ENCODE measurements at regions not wholly inside any gene's neighbourhood (a gene's known extent, or its start where the extent isn't known, plus 50 kb on each side); places are given as distances from the start of the nearest gene placed in this dataset.

- H3K27ac ChIP-seq: no peak overlapping the region
- no peak for TF ChIP-seq CTCF (conservative IDR thresholded peaks at IDR 0.05; ENCODE audit: low read depth)
- POLR2A ChIA-PET (ENCODE audit: low non-redundant PET): no interaction called here
- no peak for DNase-seq (ENCODE audit: low spot score)
- CTCF ChIA-PET: no interaction called here
Observed at GRCh38 chr6:91660893-91661292, 1074.0 kb upstream of the MAP3K7 start.

GRCh38 chr6:91659891-91660290, 1073.0 kb upstream of the MAP3K7 start:
- no peak overlapping the region for H3K27ac ChIP-seq
- CTCF ChIA-PET: interaction anchor here (0.6 to 0.7 kb wide), 2 partner anchors 13 to 85 kb away, joined by 3 to 5 read pairs; no protein-coding TSS in a partner anchor
- DNase-seq (ENCODE audit: low spot score): no peak
- POLR2A ChIA-PET (ENCODE audit: low non-redundant PET): no interaction called here
- TF ChIP-seq CTCF (conservative IDR thresholded peaks at IDR 0.05; ENCODE audit: low read depth): no peak

- ChIA-PET POLR2A (ENCODE audit: low non-redundant PET) (no interaction called here), CTCF (no interaction called here)
- no peak overlapping the region for H3K27ac ChIP-seq
- no peak for DNase-seq (ENCODE audit: low spot score)
- TF ChIP-seq CTCF (conservative IDR thresholded peaks at IDR 0.05; ENCODE audit: low read depth): no peak
Observed at GRCh38 chr6:91654793-91655192, 1067.9 kb upstream of the MAP3K7 start.

- POLR2A ChIA-PET (ENCODE audit: low non-redundant PET): no interaction called here
Observed at GRCh38 chr6:91654357-91654756, 1067.5 kb upstream of the MAP3K7 start.

GRCh38 chr6:91653895-91654294, 1067.0 kb upstream of the MAP3K7 start:
- no peak overlapping the region for H3K27ac ChIP-seq
- TF ChIP-seq CTCF (conservative IDR thresholded peaks at IDR 0.05; ENCODE audit: low read depth): no peak
- no peak for DNase-seq (ENCODE audit: low spot score)
- CTCF ChIA-PET: no interaction called here
- POLR2A ChIA-PET (ENCODE audit: low non-redundant PET): no interaction called here

More at GRCh38 chr6:91654357-91654756, 1067.5 kb upstream of the MAP3K7 start:
- no peak for DNase-seq (ENCODE audit: low spot score)
- no peak overlapping the region for H3K27ac ChIP-seq
- TF ChIP-seq CTCF (conservative IDR thresholded peaks at IDR 0.05; ENCODE audit: low read depth): no peak
- CTCF ChIA-PET: no interaction called here

DNA sequence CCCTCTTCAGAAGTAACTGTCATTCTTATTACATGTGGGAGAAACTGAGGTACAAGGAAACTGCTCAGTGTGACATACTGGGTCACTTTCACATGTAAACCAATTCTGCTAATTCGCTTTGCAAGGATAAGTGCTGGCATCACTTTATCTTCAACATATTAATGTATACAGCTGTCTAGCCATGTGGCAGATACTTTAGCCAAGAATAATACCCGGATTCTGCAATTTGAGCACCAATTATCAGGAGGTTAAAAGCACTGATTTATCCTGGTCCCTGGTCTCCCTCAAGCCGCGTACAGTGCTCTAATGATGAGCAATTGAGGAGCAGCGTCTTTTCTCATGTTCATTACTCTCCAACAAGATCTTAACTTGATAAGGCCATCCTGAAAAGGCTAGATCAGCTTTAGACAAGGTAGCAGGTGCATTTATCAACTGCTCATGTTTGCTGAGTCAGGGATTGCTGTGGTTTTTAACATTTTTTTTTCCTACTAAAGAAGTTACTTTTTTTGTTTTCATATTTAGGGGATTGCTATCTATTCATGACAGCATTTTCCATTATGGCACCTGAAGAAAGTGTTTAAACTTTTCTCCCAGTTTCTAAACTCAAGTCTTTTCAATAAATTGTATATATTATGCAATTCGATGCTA, 1066.3 kb upstream of the MAP3K7 start:
- ChIA-PET CTCF (no interaction called here), POLR2A (ENCODE audit: low non-redundant PET) (no interaction called here)
- no peak for DNase-seq (ENCODE audit: low spot score)
- no peak for TF ChIP-seq CTCF (conservative IDR thresholded peaks at IDR 0.05; ENCODE audit: low read depth)
- H3K27ac ChIP-seq: no peak overlapping the region
